PC-9 (cell line): ENCODE measurements at regions not wholly inside any gene's neighbourhood (a gene's known extent, or its start where the extent isn't known, plus 50 kb on each side); places are given as distances from the start of the nearest gene placed in this dataset.

ENCODE experiments used
- BruUV-seq: library from RNA; stranded (reverse); fragments of 400-500 nt; replicated peaks from 2 replicates; lab custom pipeline; 2021; lab: Mats Ljungman, UMichigan
- CTCF ChIA-PET: fragments of 300-600 bp; sonication (Branson Sonifier 250); formaldehyde crosslinking; loops from one replicate; lab custom pipeline; 2022; ENCODE audit warnings: antibody characterized with exemption; lab: Charles Lee
- POLR2A ChIA-PET: fragments of 300-600 bp; sonication (Branson Sonifier 250); formaldehyde crosslinking; loops from one replicate; lab custom pipeline; 2022; ENCODE audit warnings: antibody characterized with exemption; ENCODE audit not compliant: unreplicated experiment; lab: Charles Lee
- DNase-seq, 2 experiments: peaks; one replicate each; pipeline versions ENCODE4 v3.0.0 to v3.0.0-alpha.2; 2015 to 2022; ENCODE audit warnings: mixed read lengths in 1 of 2
- H2AFZ ChIP-seq: fragments of 200-600 bp; sonication (generic); 2 replicates; pipeline ENCODE4 v1.8.1; 2017; ENCODE audit warnings: antibody characterized with exemption
- H3F3A ChIP-seq: fragments of 200-600 bp; sonication (generic); 2 replicates; pipeline ENCODE4 v1.8.1; 2017; ENCODE audit warnings: antibody characterized with exemption, mild to moderate bottlenecking, low read depth; ENCODE audit not compliant: insufficient read depth
- H3K27ac ChIP-seq: fragments of 200-600 bp; sonication (generic); 2 replicates; pipeline ENCODE4 v1.6.1; 2016; ENCODE audit warnings: mixed run types
- H3K27me3 ChIP-seq: fragments of 200-600 bp; sonication (generic); 2 replicates; pipeline ENCODE4 v1.6.1; 2016; ENCODE audit warnings: low read depth, mixed run types; ENCODE audit not compliant: insufficient read depth
- H3K36me3 ChIP-seq: fragments of 200-600 bp; sonication (generic); 2 replicates; pipeline ENCODE4 v1.6.1; 2016; ENCODE audit warnings: low read depth, mixed run types
- H3K4me1 ChIP-seq: fragments of 200-600 bp; sonication (generic); replicated peaks from 2 replicates; pipeline ENCODE4 v1.6.1; 2016; ENCODE audit warnings: mixed run types; ENCODE audit not compliant: insufficient read depth
- H3K4me2 ChIP-seq: fragments of 200-600 bp; sonication (generic); 2 replicates; pipeline ENCODE4 v1.6.1; 2017; ENCODE audit warnings: mixed run types
- H3K4me3 ChIP-seq: fragments of 200-600 bp; sonication (generic); 2 replicates; pipeline ENCODE4 v1.6.1; 2016; ENCODE audit warnings: mixed run types
- H3K79me2 ChIP-seq: fragments of 200-600 bp; sonication (generic); 2 replicates; pipeline ENCODE4 v1.6.1; 2017; ENCODE audit warnings: low read depth, mixed run types
- H3K9me2 ChIP-seq: fragments of 200-600 bp; sonication (generic); 2 replicates; pipeline ENCODE4 v1.8.1; 2017; ENCODE audit warnings: mild to moderate bottlenecking; ENCODE audit not compliant: insufficient read depth
- H3K9me3 ChIP-seq: fragments of 200-600 bp; sonication (generic); 2 replicates; pipeline ENCODE4 v1.8.1; 2016; ENCODE audit warnings: low read depth; ENCODE audit not compliant: insufficient read depth
- H4K20me1 ChIP-seq: fragments of 200-600 bp; sonication (generic); 2 replicates; pipeline ENCODE4 v1.8.1; 2017; ENCODE audit not compliant: insufficient read depth
- EZH2 ChIP-seq: fragments of 200-600 bp; sonication (generic); IDR thresholded peaks from 2 replicates; pipeline ENCODE4 v1.8.0; 2017; ENCODE audit warnings: antibody characterized with exemption, low read depth
- intact Hi-C: fragments of 100-400 bp; cut with micrococcal nuclease; formaldehyde crosslinking; loops from one replicate; pipeline ENCODE4 v1.10.0; 2022; ENCODE audit not compliant: unreplicated experiment
- TF ChIP-seq, protein P1 (sequence below): fragments of 200-600 bp; sonication (generic); conservative IDR thresholded peaks from 2 replicates; pipeline ENCODE4 v1.6.1; 2017; ENCODE audit warnings: mixed run types, antibody characterized with exemption, mild to moderate bottlenecking, moderate library complexity

DNA sequence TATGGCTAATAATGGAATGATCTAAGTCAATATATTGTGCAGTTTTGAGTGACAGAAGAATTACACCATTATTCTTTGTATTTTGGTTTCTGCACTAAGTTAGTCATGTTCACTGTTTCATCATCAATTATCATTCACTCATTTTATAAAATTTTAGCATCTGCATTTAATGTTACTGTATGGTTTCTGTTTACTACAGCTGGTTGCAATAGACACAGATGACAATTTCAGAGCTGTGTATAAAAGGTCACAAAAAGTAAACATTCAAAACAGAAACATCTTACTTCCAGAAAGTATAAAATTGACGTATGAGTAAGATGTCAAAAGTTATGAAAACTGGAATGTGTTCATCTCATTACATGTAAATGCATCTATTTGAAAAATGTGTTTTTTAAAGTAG is 111.1 kb upstream of the GBE1 start:
- no peaks in the 10 kb centered on the region for H3K27me3 ChIP-seq
- no peaks in the 10 kb centered on the region for H3K9me2 ChIP-seq
- H3K79me2 ChIP-seq = no peaks in the 10 kb centered on the region
- no peak for DNase-seq
- H2AFZ ChIP-seq = no peak overlapping the region
- CTCF ChIA-PET = no interaction called here
- no TSS peak for BruUV-seq
- intact Hi-C loops = no loop called here
- no peak overlapping the region for H3K27ac ChIP-seq
- H3K36me3 ChIP-seq = no peaks in the 10 kb centered on the region
- no peaks in the 10 kb centered on the region for H3F3A ChIP-seq
- no peaks in the 10 kb centered on the region for H4K20me1 ChIP-seq
- H3K9me3 ChIP-seq = no peaks in the 10 kb centered on the region
- POLR2A ChIA-PET = no interaction called here
- H3K4me1 ChIP-seq = no peaks in the 10 kb centered on the region
- no peak overlapping the region for H3K4me3 ChIP-seq
- no peak overlapping the region for H3K4me2 ChIP-seq
- no peak for TF ChIP-seq EZH2
- TF ChIP-seq, protein P1, sequence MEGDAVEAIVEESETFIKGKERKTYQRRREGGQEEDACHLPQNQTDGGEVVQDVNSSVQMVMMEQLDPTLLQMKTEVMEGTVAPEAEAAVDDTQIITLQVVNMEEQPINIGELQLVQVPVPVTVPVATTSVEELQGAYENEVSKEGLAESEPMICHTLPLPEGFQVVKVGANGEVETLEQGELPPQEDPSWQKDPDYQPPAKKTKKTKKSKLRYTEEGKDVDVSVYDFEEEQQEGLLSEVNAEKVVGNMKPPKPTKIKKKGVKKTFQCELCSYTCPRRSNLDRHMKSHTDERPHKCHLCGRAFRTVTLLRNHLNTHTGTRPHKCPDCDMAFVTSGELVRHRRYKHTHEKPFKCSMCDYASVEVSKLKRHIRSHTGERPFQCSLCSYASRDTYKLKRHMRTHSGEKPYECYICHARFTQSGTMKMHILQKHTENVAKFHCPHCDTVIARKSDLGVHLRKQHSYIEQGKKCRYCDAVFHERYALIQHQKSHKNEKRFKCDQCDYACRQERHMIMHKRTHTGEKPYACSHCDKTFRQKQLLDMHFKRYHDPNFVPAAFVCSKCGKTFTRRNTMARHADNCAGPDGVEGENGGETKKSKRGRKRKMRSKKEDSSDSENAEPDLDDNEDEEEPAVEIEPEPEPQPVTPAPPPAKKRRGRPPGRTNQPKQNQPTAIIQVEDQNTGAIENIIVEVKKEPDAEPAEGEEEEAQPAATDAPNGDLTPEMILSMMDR = no peak

DNA sequence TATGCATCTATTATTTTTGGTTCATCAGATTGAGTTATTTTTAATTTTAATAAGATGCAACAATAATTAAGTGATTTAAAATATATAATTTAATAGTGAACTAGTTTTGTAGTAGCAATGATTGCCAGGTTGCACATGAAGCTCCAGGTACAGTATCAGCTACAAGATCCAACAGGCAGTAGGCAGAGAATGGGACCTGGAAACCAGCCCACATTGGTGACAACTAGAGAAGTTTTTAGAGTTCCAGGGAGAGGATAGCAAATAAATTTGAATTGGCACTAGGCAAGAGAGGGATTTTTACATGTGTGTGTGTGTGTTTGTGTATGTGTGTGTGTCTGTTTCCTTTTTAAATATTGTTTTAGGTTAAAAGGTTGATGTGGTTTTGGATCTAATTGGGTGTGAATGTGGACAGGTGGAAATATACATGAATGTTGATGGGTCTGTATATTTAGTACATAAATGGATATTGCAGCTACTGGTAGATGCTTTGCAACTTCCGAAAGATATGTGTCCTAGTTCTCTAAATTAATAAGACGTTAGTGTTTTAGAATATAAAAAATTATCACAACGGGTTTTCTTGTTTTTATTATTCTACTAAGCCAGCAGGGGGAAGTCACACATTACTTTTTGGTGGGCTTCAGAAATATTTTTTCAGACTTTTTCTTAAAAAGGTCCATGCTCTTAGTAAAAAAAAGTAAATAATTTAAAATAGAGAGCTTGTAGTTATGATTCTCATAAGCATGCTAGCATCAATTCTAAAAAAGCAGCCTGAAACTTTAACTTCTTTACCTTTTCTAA is 110.1 kb upstream of the GBE1 start:
- H3K79me2 ChIP-seq = no peaks in the 10 kb centered on the region
- ChIA-PET CTCF (no interaction called here), POLR2A (interaction anchor here (0.7 kb wide), 1 partner anchor 1803 kb away, joined by 3 read pairs; no protein-coding TSS in a partner anchor)
- DNase-seq = no peak
- H3K36me3 ChIP-seq = no peaks in the 10 kb centered on the region
- BruUV-seq = no TSS peak
- no peaks in the 10 kb centered on the region for H4K20me1 ChIP-seq
- H3K27me3 ChIP-seq = no peaks in the 10 kb centered on the region
- H3K4me3 ChIP-seq = no peak overlapping the region
- no peaks in the 10 kb centered on the region for H3K9me2 ChIP-seq
- no peaks in the 10 kb centered on the region for H3F3A ChIP-seq
- H3K4me1 ChIP-seq = no peaks in the 10 kb centered on the region
- intact Hi-C loops = no loop called here
- H3K9me3 ChIP-seq = no peaks in the 10 kb centered on the region
- TF ChIP-seq, protein P1 = peak; percentile 50; the same call in 1 of the 2 replicates
- no peak for TF ChIP-seq EZH2
- H3K27ac ChIP-seq = no peak overlapping the region
- no peak overlapping the region for H2AFZ ChIP-seq
- H3K4me2 ChIP-seq = no peak overlapping the region

DNA sequence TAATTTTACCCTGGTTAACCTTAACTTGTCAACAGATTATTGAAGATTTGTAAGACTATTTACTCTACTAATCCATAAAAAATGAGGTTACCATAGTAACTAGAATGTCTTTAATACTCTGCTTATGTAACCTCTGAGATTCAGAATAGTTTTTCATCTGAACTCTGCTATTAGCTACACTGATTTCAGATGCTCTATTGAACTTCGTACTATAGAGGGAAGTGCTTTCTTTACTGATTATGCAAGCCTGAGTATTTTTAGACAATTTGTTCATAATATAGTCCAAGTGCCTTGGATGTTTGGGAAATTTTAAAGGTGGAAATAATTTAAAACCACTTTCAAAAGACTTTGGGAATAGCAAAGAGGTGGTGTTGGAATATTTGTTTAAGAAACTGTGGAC is 107.9 kb upstream of the GBE1 start:
- Histone ChIP-seq H3K9me3 (no peaks in the 10 kb centered on the region), H3K36me3 (no peaks in the 10 kb centered on the region), H3K4me3 (no peak overlapping the region), H3K9me2 (no peaks in the 10 kb centered on the region), H3F3A (no peaks in the 10 kb centered on the region), H4K20me1 (no peaks in the 10 kb centered on the region), H3K4me1 (no peaks in the 10 kb centered on the region), H2AFZ (no peak overlapping the region), H3K27ac (no peak overlapping the region), H3K79me2 (no peaks in the 10 kb centered on the region), H3K27me3 (no peaks in the 10 kb centered on the region), H3K4me2 (no peak overlapping the region)
- POLR2A ChIA-PET = no interaction called here
- DNase-seq = no peak
- CTCF ChIA-PET = no interaction called here
- intact Hi-C loops = no loop called here
- TF ChIP-seq, protein P1 = no peak
- TF ChIP-seq EZH2 = no peak
- BruUV-seq = no TSS peak
